ENCODE measurements at regions not wholly inside any gene's neighbourhood (a gene's known extent, or its start where the extent isn't known, plus 50 kb on each side); places are given as distances from the start of the nearest gene placed in this dataset.

- TF ChIP-seq CTCF (IDR thresholded peaks at IDR 0.05 in 8 of 11, conservative IDR thresholded peaks at IDR 0.05 in 3 of 11) (no peak), POLR2AphosphoS5 (IDR thresholded peaks at IDR 0.05) (no peak), POLR2A (IDR thresholded peaks at IDR 0.05) (no peak)
Observed at GRCh38 chr12:68489273-68489672, 121.4 kb upstream of the RAP1B start.
